ENCODE measurements at regions not wholly inside any gene's neighbourhood (a gene's known extent, or its start where the extent isn't known, plus 50 kb on each side); places are given as distances from the start of the nearest gene placed in this dataset.
A peak's percentile ranks its signal among the peaks of the same experiment; 100 is the strongest.
"Not testable (repeated sequence)": the region's sequence is repeated elsewhere in the genome, so short reads cannot be mapped to it uniquely, and the experiment has no call there.

GRCh38 chr7:106443156-106443555 lies 158.4 kb upstream of the NAMPT start:
- no peak overlapping the region for H3K27ac ChIP-seq (ENCODE audit: low read depth in 2 of 2, low read length in 2 of 2)
- no peak overlapping the region for H3K9ac ChIP-seq (ENCODE audit: low read depth in 1 of 2, low read length in 2 of 2)
- H3K27me3 ChIP-seq (ENCODE audit: control insufficient read depth in 2 of 2, insufficient read depth in 2 of 2, low read length in 2 of 2): no peaks in the 10 kb centered on the region
- H3K4me1 ChIP-seq (ENCODE audit: control insufficient read depth in 2 of 2, insufficient read depth in 2 of 2, low read length in 2 of 2): no peaks in the 10 kb centered on the region
- no peak overlapping the region for H3K4me3 ChIP-seq (ENCODE audit: low read length in 2 of 2)
- no peaks in the 10 kb centered on the region for H3K36me3 ChIP-seq (ENCODE audit: control insufficient read depth in 2 of 2, insufficient read depth in 2 of 2, low read length in 2 of 2)
- H3K9me3 ChIP-seq (ENCODE audit: control insufficient read depth in 2 of 2, low read length in 2 of 2): no peaks in the 10 kb centered on the region

- Histone ChIP-seq H3K27me3 (ENCODE audit: control insufficient read depth in 2 of 2, insufficient read depth in 2 of 2, low read length in 2 of 2) (no peaks in the 10 kb centered on the region), H3K9ac (ENCODE audit: low read depth in 1 of 2, low read length in 2 of 2) (no peak overlapping the region), H3K4me1 (ENCODE audit: control insufficient read depth in 2 of 2, insufficient read depth in 2 of 2, low read length in 2 of 2) (no peaks in the 10 kb centered on the region), H3K27ac (ENCODE audit: low read depth in 2 of 2, low read length in 2 of 2) (no peak overlapping the region), H3K36me3 (ENCODE audit: control insufficient read depth in 2 of 2, insufficient read depth in 2 of 2, low read length in 2 of 2) (no peaks in the 10 kb centered on the region), H3K9me3 (ENCODE audit: control insufficient read depth in 2 of 2, low read length in 2 of 2) (no peaks in the 10 kb centered on the region), H3K4me3 (ENCODE audit: low read length in 2 of 2) (no peak overlapping the region)
Measured at GRCh38 chr7:106442476-106442875, 157.7 kb upstream of the NAMPT start.

GRCh38 chr7:106441343-106441742 lies 156.6 kb upstream of the NAMPT start:
- H3K4me3 ChIP-seq (ENCODE audit: low read length in 2 of 2); H3K9ac ChIP-seq (ENCODE audit: low read depth in 1 of 2, low read length in 2 of 2); H3K27me3 ChIP-seq (ENCODE audit: control insufficient read depth in 2 of 2, insufficient read depth in 2 of 2, low read length in 2 of 2); H3K27ac ChIP-seq (ENCODE audit: low read depth in 2 of 2, low read length in 2 of 2); H3K36me3 ChIP-seq (ENCODE audit: control insufficient read depth in 2 of 2, insufficient read depth in 2 of 2, low read length in 2 of 2); H3K4me1 ChIP-seq (ENCODE audit: control insufficient read depth in 2 of 2, insufficient read depth in 2 of 2, low read length in 2 of 2); H3K9me3 ChIP-seq (ENCODE audit: control insufficient read depth in 2 of 2, low read length in 2 of 2): not testable (repeated sequence)

- H3K27ac ChIP-seq (ENCODE audit: low read depth in 2 of 2, low read length in 2 of 2); H3K9me3 ChIP-seq (ENCODE audit: control insufficient read depth in 2 of 2, low read length in 2 of 2); H3K27me3 ChIP-seq (ENCODE audit: control insufficient read depth in 2 of 2, insufficient read depth in 2 of 2, low read length in 2 of 2); H3K36me3 ChIP-seq (ENCODE audit: control insufficient read depth in 2 of 2, insufficient read depth in 2 of 2, low read length in 2 of 2); H3K4me3 ChIP-seq (ENCODE audit: low read length in 2 of 2); H3K9ac ChIP-seq (ENCODE audit: low read depth in 1 of 2, low read length in 2 of 2); H3K4me1 ChIP-seq (ENCODE audit: control insufficient read depth in 2 of 2, insufficient read depth in 2 of 2, low read length in 2 of 2): not testable (repeated sequence)
Measured at GRCh38 chr7:106436933-106437332, 152.2 kb upstream of the NAMPT start.

GRCh38 chr7:106433377-106433776 lies 148.6 kb upstream of the NAMPT start:
- H3K36me3 ChIP-seq (ENCODE audit: control insufficient read depth in 2 of 2, insufficient read depth in 2 of 2, low read length in 2 of 2): no peaks in the 10 kb centered on the region

GRCh38 chr7:106430535-106431455 lies 146.0 kb upstream of the NAMPT start:
- no peaks in the 10 kb centered on the region for H3K4me1 ChIP-seq (ENCODE audit: control insufficient read depth in 2 of 2, insufficient read depth in 2 of 2, low read length in 2 of 2)
- no peaks in the 10 kb centered on the region for H3K27me3 ChIP-seq (ENCODE audit: control insufficient read depth in 2 of 2, insufficient read depth in 2 of 2, low read length in 2 of 2)
- no peaks in the 10 kb centered on the region for H3K9me3 ChIP-seq (ENCODE audit: control insufficient read depth in 2 of 2, low read length in 2 of 2)
- H3K27ac ChIP-seq (ENCODE audit: low read depth in 2 of 2, low read length in 2 of 2): no peak overlapping the region
- H3K36me3 ChIP-seq (ENCODE audit: control insufficient read depth in 2 of 2, insufficient read depth in 2 of 2, low read length in 2 of 2): no peaks in the 10 kb centered on the region
- H3K4me3 ChIP-seq (ENCODE audit: low read length in 2 of 2): no peak overlapping the region
- no peak overlapping the region for H3K9ac ChIP-seq (ENCODE audit: low read depth in 1 of 2, low read length in 2 of 2)

More at GRCh38 chr7:106433377-106433776, 148.6 kb upstream of the NAMPT start:
- no peaks in the 10 kb centered on the region for H3K9me3 ChIP-seq (ENCODE audit: control insufficient read depth in 2 of 2, low read length in 2 of 2)
- H3K9ac ChIP-seq (ENCODE audit: low read depth in 1 of 2, low read length in 2 of 2): no peak overlapping the region
- H3K27ac ChIP-seq (ENCODE audit: low read depth in 2 of 2, low read length in 2 of 2): no peak overlapping the region
- H3K27me3 ChIP-seq (ENCODE audit: control insufficient read depth in 2 of 2, insufficient read depth in 2 of 2, low read length in 2 of 2): no peaks in the 10 kb centered on the region
- H3K4me3 ChIP-seq (ENCODE audit: low read length in 2 of 2): no peak overlapping the region
- H3K4me1 ChIP-seq (ENCODE audit: control insufficient read depth in 2 of 2, insufficient read depth in 2 of 2, low read length in 2 of 2): no peaks in the 10 kb centered on the region

GRCh38 chr7:106430103-106430502 lies 145.3 kb upstream of the NAMPT start:
- H3K4me1 ChIP-seq (ENCODE audit: control insufficient read depth in 2 of 2, insufficient read depth in 2 of 2, low read length in 2 of 2): peaks cover 3 to 5% of the 10 kb centered on the region in 2 donors
- H3K9ac ChIP-seq (ENCODE audit: low read depth in 1 of 2, low read length in 2 of 2): no peak overlapping the region
- no peaks in the 10 kb centered on the region for H3K9me3 ChIP-seq (ENCODE audit: control insufficient read depth in 2 of 2, low read length in 2 of 2)
- H3K36me3 ChIP-seq (ENCODE audit: control insufficient read depth in 2 of 2, insufficient read depth in 2 of 2, low read length in 2 of 2): no peaks in the 10 kb centered on the region
- no peak overlapping the region for H3K4me3 ChIP-seq (ENCODE audit: low read length in 2 of 2)
- no peaks in the 10 kb centered on the region for H3K27me3 ChIP-seq (ENCODE audit: control insufficient read depth in 2 of 2, insufficient read depth in 2 of 2, low read length in 2 of 2)
- no peak overlapping the region for H3K27ac ChIP-seq (ENCODE audit: low read depth in 2 of 2, low read length in 2 of 2)

GRCh38 chr7:106426803-106427202 lies 142.0 kb upstream of the NAMPT start:
- Histone ChIP-seq H3K9me3 (ENCODE audit: control insufficient read depth in 2 of 2, low read length in 2 of 2) (no peaks in the 10 kb centered on the region), H3K4me3 (ENCODE audit: low read length in 2 of 2) (no peak overlapping the region), H3K36me3 (ENCODE audit: control insufficient read depth in 2 of 2, insufficient read depth in 2 of 2, low read length in 2 of 2) (no peaks in the 10 kb centered on the region), H3K27ac (ENCODE audit: low read depth in 2 of 2, low read length in 2 of 2) (no peak overlapping the region), H3K9ac (ENCODE audit: low read depth in 1 of 2, low read length in 2 of 2) (no peak overlapping the region), H3K27me3 (ENCODE audit: control insufficient read depth in 2 of 2, insufficient read depth in 2 of 2, low read length in 2 of 2) (no peaks in the 10 kb centered on the region), H3K4me1 (ENCODE audit: control insufficient read depth in 2 of 2, insufficient read depth in 2 of 2, low read length in 2 of 2) (peaks cover 3 to 8% of the 10 kb centered on the region in 2 donors)

- Histone ChIP-seq H3K9ac (ENCODE audit: low read depth in 1 of 2, low read length in 2 of 2) (no peak overlapping the region), H3K4me3 (ENCODE audit: low read length in 2 of 2) (peak overlapping the region in 1 of 2 donors; percentile 12), H3K36me3 (ENCODE audit: control insufficient read depth in 2 of 2, insufficient read depth in 2 of 2, low read length in 2 of 2) (no peaks in the 10 kb centered on the region), H3K27me3 (ENCODE audit: control insufficient read depth in 2 of 2, insufficient read depth in 2 of 2, low read length in 2 of 2) (no peaks in the 10 kb centered on the region), H3K4me1 (ENCODE audit: control insufficient read depth in 2 of 2, insufficient read depth in 2 of 2, low read length in 2 of 2) (peaks cover 3 to 8% of the 10 kb centered on the region in 2 donors), H3K27ac (ENCODE audit: low read depth in 2 of 2, low read length in 2 of 2) (peak overlapping the region; percentile 41 to 45), H3K9me3 (ENCODE audit: control insufficient read depth in 2 of 2, low read length in 2 of 2) (no peaks in the 10 kb centered on the region)
Measured at GRCh38 chr7:106425017-106425719, 140.4 kb upstream of the NAMPT start.

- no peaks in the 10 kb centered on the region for H3K36me3 ChIP-seq (ENCODE audit: control insufficient read depth in 2 of 2, insufficient read depth in 2 of 2, low read length in 2 of 2)
- no peak overlapping the region for H3K27ac ChIP-seq (ENCODE audit: low read depth in 2 of 2, low read length in 2 of 2)
- peaks cover 3 to 8% of the 10 kb centered on the region in 2 donors for H3K4me1 ChIP-seq (ENCODE audit: control insufficient read depth in 2 of 2, insufficient read depth in 2 of 2, low read length in 2 of 2)
- H3K4me3 ChIP-seq (ENCODE audit: low read length in 2 of 2): no peak overlapping the region
- no peak overlapping the region for H3K9ac ChIP-seq (ENCODE audit: low read depth in 1 of 2, low read length in 2 of 2)
- H3K27me3 ChIP-seq (ENCODE audit: control insufficient read depth in 2 of 2, insufficient read depth in 2 of 2, low read length in 2 of 2): no peaks in the 10 kb centered on the region
- no peaks in the 10 kb centered on the region for H3K9me3 ChIP-seq (ENCODE audit: control insufficient read depth in 2 of 2, low read length in 2 of 2)
Measured at GRCh38 chr7:106424476-106425016, 139.8 kb upstream of the NAMPT start.

Measured in mucosa of rectum (tissue), 2 donors.